NCI-H2196 treated with DMSO at 0.1 percent for 48 hours (cell line): ENCODE measurements at regions not wholly inside any gene's neighbourhood (a gene's known extent, or its start where the extent isn't known, plus 50 kb on each side); places are given as distances from the start of the nearest gene placed in this dataset.

Experiments used
- DNase-seq: peaks from one replicate; lab custom pipeline; 2025; ENCODE audit not compliant: unreplicated experiment; lab: John Stamatoyannopoulos, UW

GRCh38 chr18:75812761-75813160 lies 385.3 kb upstream of the SMIM21 start:
- no peak for DNase-seq

GRCh38 chr18:75810961-75811551 lies 383.6 kb upstream of the SMIM21 start:
- no peak for DNase-seq

- no peak for DNase-seq
Measured at GRCh38 chr18:75810516-75810915, 383.0 kb upstream of the SMIM21 start.

- DNase-seq = no peak
Measured at GRCh38 chr18:75809926-75810255, 382.4 kb upstream of the SMIM21 start.

- no peak for DNase-seq
Measured at GRCh38 chr18:75809151-75809925, 381.8 kb upstream of the SMIM21 start.

GRCh38 chr18:75805265-75805664 lies 377.8 kb upstream of the SMIM21 start:
- DNase-seq = no peak

- no peak for DNase-seq
Measured at GRCh38 chr18:75802681-75803080, 375.2 kb upstream of the SMIM21 start.

- DNase-seq = no peak
Measured at GRCh38 chr18:75801178-75801577, 373.7 kb upstream of the SMIM21 start.

- DNase-seq = no peak
Measured at GRCh38 chr18:75800331-75800648, 372.8 kb upstream of the SMIM21 start.

GRCh38 chr18:75799449-75800330 lies 372.2 kb upstream of the SMIM21 start:
- DNase-seq = no peak

- DNase-seq = no peak
Measured at GRCh38 chr18:75797046-75797445, 369.5 kb upstream of the SMIM21 start.

- no peak for DNase-seq
Measured at GRCh38 chr18:75790796-75791195, 363.3 kb upstream of the SMIM21 start.

GRCh38 chr18:75790111-75790510 lies 362.6 kb upstream of the SMIM21 start:
- no peak for DNase-seq

GRCh38 chr18:75785834-75786233 lies 358.3 kb upstream of the SMIM21 start:
- DNase-seq = no peak

GRCh38 chr18:75785206-75785605 lies 357.7 kb upstream of the SMIM21 start:
- no peak for DNase-seq

- no peak for DNase-seq
Measured at GRCh38 chr18:75784390-75784789, 356.9 kb upstream of the SMIM21 start.

- DNase-seq = no peak
Measured at GRCh38 chr18:75783566-75784281, 356.2 kb upstream of the SMIM21 start.

- DNase-seq = no peak
Measured at GRCh38 chr18:75782826-75783225, 355.3 kb upstream of the SMIM21 start.

- DNase-seq = no peak
Measured at GRCh38 chr18:75782204-75782603, 354.7 kb upstream of the SMIM21 start.

- DNase-seq = no peak
Measured at GRCh38 chr18:75779910-75780309, 352.4 kb upstream of the SMIM21 start.

GRCh38 chr18:75779450-75779849 lies 351.9 kb upstream of the SMIM21 start:
- no peak for DNase-seq
